B cell (primary cell): ENCODE measurements at regions not wholly inside any gene's neighbourhood (a gene's known extent, or its start where the extent isn't known, plus 50 kb on each side); places are given as distances from the start of the nearest gene placed in this dataset.
"Not testable (repeated sequence)": the region's sequence is repeated elsewhere in the genome, so short reads cannot be mapped to it uniquely, and the experiment has no call there.

Experiments
- EZH2 ChIP-seq: IDR thresholded peaks from 2 replicates; pipeline ENCODE4 v1.6.1; 2012; ENCODE audit warnings: borderline replicate concordance, low read depth, mild to moderate bottlenecking, moderate library complexity, low read length; ENCODE audit not compliant: insufficient read depth, poor library complexity, severe bottlenecking
- TF ChIP-seq, protein P1 (sequence below): fragments of 200-600 bp; IDR thresholded peaks from one replicate; pipeline ENCODE4 v1.8.0; 2022; ENCODE audit warnings: antibody characterized with exemption, mild to moderate bottlenecking

DNA sequence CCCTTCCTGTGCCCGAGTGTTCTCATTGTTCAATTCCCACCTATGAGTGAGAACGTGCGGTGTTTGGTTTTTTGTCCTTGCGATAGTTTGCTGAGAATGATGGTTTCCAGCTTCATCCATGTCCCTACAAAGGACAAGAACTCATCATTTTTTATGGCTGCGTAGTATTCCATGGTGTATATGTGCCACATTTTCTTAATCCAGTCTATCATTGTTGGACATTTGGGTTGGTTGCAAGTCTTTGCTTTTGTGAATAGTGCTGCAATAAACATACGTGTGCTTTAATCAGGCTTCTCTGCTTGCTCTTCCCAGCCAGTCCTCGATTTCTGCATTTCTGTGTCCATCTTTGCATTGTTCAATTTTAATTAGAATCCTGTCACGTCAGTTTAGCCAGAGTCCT, 75.4 kb upstream of the DTNBP1 start:
- TF ChIP-seq, protein P1, sequence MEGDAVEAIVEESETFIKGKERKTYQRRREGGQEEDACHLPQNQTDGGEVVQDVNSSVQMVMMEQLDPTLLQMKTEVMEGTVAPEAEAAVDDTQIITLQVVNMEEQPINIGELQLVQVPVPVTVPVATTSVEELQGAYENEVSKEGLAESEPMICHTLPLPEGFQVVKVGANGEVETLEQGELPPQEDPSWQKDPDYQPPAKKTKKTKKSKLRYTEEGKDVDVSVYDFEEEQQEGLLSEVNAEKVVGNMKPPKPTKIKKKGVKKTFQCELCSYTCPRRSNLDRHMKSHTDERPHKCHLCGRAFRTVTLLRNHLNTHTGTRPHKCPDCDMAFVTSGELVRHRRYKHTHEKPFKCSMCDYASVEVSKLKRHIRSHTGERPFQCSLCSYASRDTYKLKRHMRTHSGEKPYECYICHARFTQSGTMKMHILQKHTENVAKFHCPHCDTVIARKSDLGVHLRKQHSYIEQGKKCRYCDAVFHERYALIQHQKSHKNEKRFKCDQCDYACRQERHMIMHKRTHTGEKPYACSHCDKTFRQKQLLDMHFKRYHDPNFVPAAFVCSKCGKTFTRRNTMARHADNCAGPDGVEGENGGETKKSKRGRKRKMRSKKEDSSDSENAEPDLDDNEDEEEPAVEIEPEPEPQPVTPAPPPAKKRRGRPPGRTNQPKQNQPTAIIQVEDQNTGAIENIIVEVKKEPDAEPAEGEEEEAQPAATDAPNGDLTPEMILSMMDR: not testable (repeated sequence)
- not testable (repeated sequence) for TF ChIP-seq EZH2
